ENCODE measurements at regions not wholly inside any gene's neighbourhood (a gene's known extent, or its start where the extent isn't known, plus 50 kb on each side); places are given as distances from the start of the nearest gene placed in this dataset.

- no peaks in the 10 kb centered on the region for H3K27me3 ChIP-seq (ENCODE audit: control insufficient read depth, insufficient read depth, low read length, poor library complexity, severe bottlenecking)
- H3K36me3 ChIP-seq (ENCODE audit: control insufficient read depth, insufficient read depth, low read length), result no peaks in the 10 kb centered on the region
- no peak overlapping the region for H3K4me3 ChIP-seq (ENCODE audit: insufficient read depth, low read depth, low read length)
- H3K27ac ChIP-seq (ENCODE audit: insufficient read depth, low read depth, low read length, poor library complexity, severe bottlenecking), result no peak overlapping the region
- H3K4me1 ChIP-seq (ENCODE audit: control insufficient read depth, insufficient read depth, low read length), result no peaks in the 10 kb centered on the region
- WGBS, 2 experiments, result 90 to 92% methylated on average over 1 of the region's 2 CpGs
- H3K9me3 ChIP-seq (ENCODE audit: control insufficient read depth, low read length), result no peaks in the 10 kb centered on the region
Measured at GRCh38 chr14:38409071-38409705, 153.3 kb upstream of the CLEC14A start.

GRCh38 chr14:38405851-38406635, 150.2 kb upstream of the CLEC14A start:
- 94 to 95% methylated on average over 2 to 3 of the region's 3 CpGs for WGBS, 2 experiments
- no peaks in the 10 kb centered on the region for H3K4me1 ChIP-seq (ENCODE audit: control insufficient read depth, insufficient read depth, low read length)
- H3K4me3 ChIP-seq (ENCODE audit: insufficient read depth, low read depth, low read length), result no peak overlapping the region
- H3K36me3 ChIP-seq (ENCODE audit: control insufficient read depth, insufficient read depth, low read length), result no peaks in the 10 kb centered on the region
- no peaks in the 10 kb centered on the region for H3K27me3 ChIP-seq (ENCODE audit: control insufficient read depth, insufficient read depth, low read length, poor library complexity, severe bottlenecking)
- no peak overlapping the region for H3K27ac ChIP-seq (ENCODE audit: insufficient read depth, low read depth, low read length, poor library complexity, severe bottlenecking)
- no peaks in the 10 kb centered on the region for H3K9me3 ChIP-seq (ENCODE audit: control insufficient read depth, low read length)

GRCh38 chr14:38404616-38405015, 148.7 kb upstream of the CLEC14A start:
- Histone ChIP-seq H3K9me3 (ENCODE audit: control insufficient read depth, low read length) (no peaks in the 10 kb centered on the region), H3K36me3 (ENCODE audit: control insufficient read depth, insufficient read depth, low read length) (no peaks in the 10 kb centered on the region), H3K27me3 (ENCODE audit: control insufficient read depth, insufficient read depth, low read length, poor library complexity, severe bottlenecking) (no peaks in the 10 kb centered on the region), H3K4me3 (ENCODE audit: insufficient read depth, low read depth, low read length) (no peak overlapping the region), H3K4me1 (ENCODE audit: control insufficient read depth, insufficient read depth, low read length) (no peaks in the 10 kb centered on the region), H3K27ac (ENCODE audit: insufficient read depth, low read depth, low read length, poor library complexity, severe bottlenecking) (no peak overlapping the region)
- 87 to 94% methylated on average over 2 of the region's 2 CpGs for WGBS, 2 experiments

GRCh38 chr14:38404100-38404541, 148.2 kb upstream of the CLEC14A start:
- 100% methylated on average over 1 of the region's 1 CpG; no CpG with 5 or more reads in 1 of the 2 experiments for WGBS, 2 experiments
- no peaks in the 10 kb centered on the region for H3K27me3 ChIP-seq (ENCODE audit: control insufficient read depth, insufficient read depth, low read length, poor library complexity, severe bottlenecking)
- H3K4me3 ChIP-seq (ENCODE audit: insufficient read depth, low read depth, low read length), result no peak overlapping the region
- H3K4me1 ChIP-seq (ENCODE audit: control insufficient read depth, insufficient read depth, low read length), result no peaks in the 10 kb centered on the region
- no peaks in the 10 kb centered on the region for H3K9me3 ChIP-seq (ENCODE audit: control insufficient read depth, low read length)
- no peak overlapping the region for H3K27ac ChIP-seq (ENCODE audit: insufficient read depth, low read depth, low read length, poor library complexity, severe bottlenecking)
- no peaks in the 10 kb centered on the region for H3K36me3 ChIP-seq (ENCODE audit: control insufficient read depth, insufficient read depth, low read length)

- WGBS, 2 experiments, result 75 to 83% methylated on average over 2 to 3 of the region's 3 CpGs
- H3K4me3 ChIP-seq (ENCODE audit: insufficient read depth, low read depth, low read length), result no peak overlapping the region
- no peaks in the 10 kb centered on the region for H3K9me3 ChIP-seq (ENCODE audit: control insufficient read depth, low read length)
- no peak overlapping the region for H3K27ac ChIP-seq (ENCODE audit: insufficient read depth, low read depth, low read length, poor library complexity, severe bottlenecking)
- H3K36me3 ChIP-seq (ENCODE audit: control insufficient read depth, insufficient read depth, low read length), result no peaks in the 10 kb centered on the region
- no peaks in the 10 kb centered on the region for H3K4me1 ChIP-seq (ENCODE audit: control insufficient read depth, insufficient read depth, low read length)
- no peaks in the 10 kb centered on the region for H3K27me3 ChIP-seq (ENCODE audit: control insufficient read depth, insufficient read depth, low read length, poor library complexity, severe bottlenecking)
Measured at GRCh38 chr14:38400751-38401150, 144.9 kb upstream of the CLEC14A start.

- no peaks in the 10 kb centered on the region for H3K27me3 ChIP-seq (ENCODE audit: control insufficient read depth, insufficient read depth, low read length, poor library complexity, severe bottlenecking)
- WGBS, 2 experiments, result 70 to 100% methylated on average over 1 to 2 of the region's 2 CpGs
- H3K9me3 ChIP-seq (ENCODE audit: control insufficient read depth, low read length), result no peaks in the 10 kb centered on the region
- no peak overlapping the region for H3K4me3 ChIP-seq (ENCODE audit: insufficient read depth, low read depth, low read length)
- no peak overlapping the region for H3K27ac ChIP-seq (ENCODE audit: insufficient read depth, low read depth, low read length, poor library complexity, severe bottlenecking)
- no peaks in the 10 kb centered on the region for H3K4me1 ChIP-seq (ENCODE audit: control insufficient read depth, insufficient read depth, low read length)
- H3K36me3 ChIP-seq (ENCODE audit: control insufficient read depth, insufficient read depth, low read length), result no peaks in the 10 kb centered on the region
Measured at GRCh38 chr14:38399652-38400051, 143.8 kb upstream of the CLEC14A start.

GRCh38 chr14:38394767-38395166, 138.9 kb upstream of the CLEC14A start:
- no peaks in the 10 kb centered on the region for H3K9me3 ChIP-seq (ENCODE audit: control insufficient read depth, low read length)
- H3K27ac ChIP-seq (ENCODE audit: insufficient read depth, low read depth, low read length, poor library complexity, severe bottlenecking), result no peak overlapping the region
- H3K27me3 ChIP-seq (ENCODE audit: control insufficient read depth, insufficient read depth, low read length, poor library complexity, severe bottlenecking), result no peaks in the 10 kb centered on the region
- no peak overlapping the region for H3K4me3 ChIP-seq (ENCODE audit: insufficient read depth, low read depth, low read length)
- H3K36me3 ChIP-seq (ENCODE audit: control insufficient read depth, insufficient read depth, low read length), result no peaks in the 10 kb centered on the region
- no peaks in the 10 kb centered on the region for H3K4me1 ChIP-seq (ENCODE audit: control insufficient read depth, insufficient read depth, low read length)

GRCh38 chr14:38394064-38394463, 138.2 kb upstream of the CLEC14A start:
- Histone ChIP-seq H3K9me3 (ENCODE audit: control insufficient read depth, low read length) (no peaks in the 10 kb centered on the region), H3K4me1 (ENCODE audit: control insufficient read depth, insufficient read depth, low read length) (no peaks in the 10 kb centered on the region), H3K36me3 (ENCODE audit: control insufficient read depth, insufficient read depth, low read length) (no peaks in the 10 kb centered on the region), H3K27me3 (ENCODE audit: control insufficient read depth, insufficient read depth, low read length, poor library complexity, severe bottlenecking) (no peaks in the 10 kb centered on the region), H3K4me3 (ENCODE audit: insufficient read depth, low read depth, low read length) (no peak overlapping the region), H3K27ac (ENCODE audit: insufficient read depth, low read depth, low read length, poor library complexity, severe bottlenecking) (no peak overlapping the region)
- WGBS, 2 experiments, result 88 to 97% methylated on average over 2 of the region's 2 CpGs

GRCh38 chr14:38391334-38391733, 135.4 kb upstream of the CLEC14A start:
- Histone ChIP-seq H3K4me1 (ENCODE audit: control insufficient read depth, insufficient read depth, low read length) (no peaks in the 10 kb centered on the region), H3K4me3 (ENCODE audit: insufficient read depth, low read depth, low read length) (no peak overlapping the region), H3K9me3 (ENCODE audit: control insufficient read depth, low read length) (no peaks in the 10 kb centered on the region), H3K36me3 (ENCODE audit: control insufficient read depth, insufficient read depth, low read length) (no peaks in the 10 kb centered on the region), H3K27ac (ENCODE audit: insufficient read depth, low read depth, low read length, poor library complexity, severe bottlenecking) (no peak overlapping the region), H3K27me3 (ENCODE audit: control insufficient read depth, insufficient read depth, low read length, poor library complexity, severe bottlenecking) (no peaks in the 10 kb centered on the region)

GRCh38 chr14:38389681-38390080, 133.8 kb upstream of the CLEC14A start:
- no peak overlapping the region for H3K4me3 ChIP-seq (ENCODE audit: insufficient read depth, low read depth, low read length)
- WGBS, 2 experiments, result 95 to 100% methylated on average over 1 of the region's 1 CpG
- no peaks in the 10 kb centered on the region for H3K36me3 ChIP-seq (ENCODE audit: control insufficient read depth, insufficient read depth, low read length)
- no peaks in the 10 kb centered on the region for H3K4me1 ChIP-seq (ENCODE audit: control insufficient read depth, insufficient read depth, low read length)
- H3K9me3 ChIP-seq (ENCODE audit: control insufficient read depth, low read length), result no peaks in the 10 kb centered on the region
- H3K27ac ChIP-seq (ENCODE audit: insufficient read depth, low read depth, low read length, poor library complexity, severe bottlenecking), result no peak overlapping the region
- H3K27me3 ChIP-seq (ENCODE audit: control insufficient read depth, insufficient read depth, low read length, poor library complexity, severe bottlenecking), result no peaks in the 10 kb centered on the region
